ENCODE measurements at regions not wholly inside any gene's neighbourhood (a gene's known extent, or its start where the extent isn't known, plus 50 kb on each side); places are given as distances from the start of the nearest gene placed in this dataset.

DNA sequence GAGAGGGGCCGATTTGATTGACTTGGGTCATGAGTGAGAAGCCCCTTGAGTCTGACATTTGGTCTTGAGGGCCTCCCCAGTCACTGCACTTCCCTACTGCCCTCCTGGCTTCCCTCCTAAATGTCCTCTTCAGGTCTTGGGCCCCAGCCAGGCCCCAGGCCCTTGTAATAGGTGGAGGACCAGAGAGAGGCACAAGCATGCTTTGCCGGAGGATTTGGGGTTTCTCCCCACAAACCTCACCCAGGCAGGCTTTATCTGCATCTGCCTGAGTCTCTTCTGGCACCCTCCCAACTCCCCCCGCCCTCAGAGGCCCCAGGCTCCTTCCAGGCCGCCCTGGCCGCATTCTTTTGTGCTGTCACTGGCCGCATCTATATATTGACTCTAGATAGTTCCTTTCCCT, 270.7 kb downstream of the HAUS1 start:
- FAIRE-seq (no peak), ATAC-seq (peak; percentile 89), DNase-seq (ENCODE audit: extremely low read depth in 1 of 4, low spot score in 3 of 4) (peak; percentile 14 to 59 (median 39))
- no peak overlapping the region for H3K4me2 ChIP-seq (ENCODE audit: insufficient read depth, low read length)
- ChIA-PET CTCF (ENCODE audit: low intra/inter-chr PET ratio) (no interaction called here), POLR2A (no interaction called here)
- intact Hi-C loops (cut with micrococcal nuclease) (no loop called here), in situ Hi-C loops (cut with MboI) (no loop called here)
- H3K9ac ChIP-seq (ENCODE audit: insufficient read depth in 1 of 2, low read depth in 2 of 2, low read length in 2 of 2), result no peak overlapping the region
- H3K4me1 ChIP-seq (replicated peaks in 1 of 2; ENCODE audit: control insufficient read depth in 2 of 2, insufficient read depth in 2 of 2, low read length in 2 of 2), result no peaks in the 10 kb centered on the region; a peak in 1 of 5 replicates
- H3K27me3 ChIP-seq (ENCODE audit: control insufficient read depth in 2 of 2, insufficient read depth in 2 of 2, low read length in 2 of 2), result no peaks in the 10 kb centered on the region; a peak in 1 of 5 replicates
- no peaks in the 10 kb centered on the region for H3K9me3 ChIP-seq (replicated peaks; ENCODE audit: control insufficient read depth, insufficient read depth, low read depth, low read length)
- no peaks in the 10 kb centered on the region for H3K36me3 ChIP-seq (ENCODE audit: control insufficient read depth, insufficient read depth, low read length)
- H2AFZ ChIP-seq (ENCODE audit: low read depth, low read length), result no peak overlapping the region
- 0% methylated on average over 5 of the region's 6 CpGs for WGBS (ENCODE audit: insufficient coverage, low coverage, missing lambda C conversion rate)
- H3K4me3 ChIP-seq, result no peak overlapping the region
- H4K20me1 ChIP-seq (replicated peaks; ENCODE audit: control insufficient read depth, insufficient read depth, low read length), result no peaks in the 10 kb centered on the region; the same call in 1 of the 2 replicates
- no peak overlapping the region for H3K27ac ChIP-seq (ENCODE audit: extremely low read depth, low read depth, low read length)
- TF ChIP-seq SRSF3 (IDR thresholded peaks at IDR 0.05; ENCODE audit: insufficient read depth, low read length), result no peak
- TF ChIP-seq GATA2 (CRISPR knock-in tag; IDR thresholded peaks at IDR 0.05), result no peak
- TF ChIP-seq NFIC (IDR thresholded peaks at IDR 0.05), result peak; percentile 85
- TF ChIP-seq, protein P1, sequence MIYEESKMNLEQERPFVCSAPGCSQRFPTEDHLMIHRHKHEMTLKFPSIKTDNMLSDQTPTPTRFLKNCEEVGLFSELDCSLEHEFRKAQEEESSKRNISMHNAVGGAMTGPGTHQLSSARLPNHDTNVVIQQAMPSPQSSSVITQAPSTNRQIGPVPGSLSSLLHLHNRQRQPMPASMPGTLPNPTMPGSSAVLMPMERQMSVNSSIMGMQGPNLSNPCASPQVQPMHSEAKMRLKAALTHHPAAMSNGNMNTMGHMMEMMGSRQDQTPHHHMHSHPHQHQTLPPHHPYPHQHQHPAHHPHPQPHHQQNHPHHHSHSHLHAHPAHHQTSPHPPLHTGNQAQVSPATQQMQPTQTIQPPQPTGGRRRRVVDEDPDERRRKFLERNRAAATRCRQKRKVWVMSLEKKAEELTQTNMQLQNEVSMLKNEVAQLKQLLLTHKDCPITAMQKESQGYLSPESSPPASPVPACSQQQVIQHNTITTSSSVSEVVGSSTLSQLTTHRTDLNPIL (CRISPR knock-in tag; IDR thresholded peaks at IDR 0.05), result no peak
- TF ChIP-seq SPI1 (IDR thresholded peaks at IDR 0.05; ENCODE audit: borderline replicate concordance, low read depth, low read length), result no peak
- TF ChIP-seq, protein P2, sequence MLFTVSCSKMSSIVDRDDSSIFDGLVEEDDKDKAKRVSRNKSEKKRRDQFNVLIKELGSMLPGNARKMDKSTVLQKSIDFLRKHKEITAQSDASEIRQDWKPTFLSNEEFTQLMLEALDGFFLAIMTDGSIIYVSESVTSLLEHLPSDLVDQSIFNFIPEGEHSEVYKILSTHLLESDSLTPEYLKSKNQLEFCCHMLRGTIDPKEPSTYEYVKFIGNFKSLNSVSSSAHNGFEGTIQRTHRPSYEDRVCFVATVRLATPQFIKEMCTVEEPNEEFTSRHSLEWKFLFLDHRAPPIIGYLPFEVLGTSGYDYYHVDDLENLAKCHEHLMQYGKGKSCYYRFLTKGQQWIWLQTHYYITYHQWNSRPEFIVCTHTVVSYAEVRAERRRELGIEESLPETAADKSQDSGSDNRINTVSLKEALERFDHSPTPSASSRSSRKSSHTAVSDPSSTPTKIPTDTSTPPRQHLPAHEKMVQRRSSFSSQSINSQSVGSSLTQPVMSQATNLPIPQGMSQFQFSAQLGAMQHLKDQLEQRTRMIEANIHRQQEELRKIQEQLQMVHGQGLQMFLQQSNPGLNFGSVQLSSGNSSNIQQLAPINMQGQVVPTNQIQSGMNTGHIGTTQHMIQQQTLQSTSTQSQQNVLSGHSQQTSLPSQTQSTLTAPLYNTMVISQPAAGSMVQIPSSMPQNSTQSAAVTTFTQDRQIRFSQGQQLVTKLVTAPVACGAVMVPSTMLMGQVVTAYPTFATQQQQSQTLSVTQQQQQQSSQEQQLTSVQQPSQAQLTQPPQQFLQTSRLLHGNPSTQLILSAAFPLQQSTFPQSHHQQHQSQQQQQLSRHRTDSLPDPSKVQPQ (CRISPR knock-in tag; IDR thresholded peaks at IDR 0.05; ENCODE audit: borderline replicate concordance), result no peak
- no peak for TF ChIP-seq FOXM1 (IDR thresholded peaks at IDR 0.05; ENCODE audit: low read depth)
- TF ChIP-seq FOXM1 (CRISPR knock-in tag; IDR thresholded peaks at IDR 0.05; ENCODE audit: low read depth), result no peak
- TF ChIP-seq ZKSCAN3 (CRISPR knock-in tag; IDR thresholded peaks at IDR 0.05), result no peak
- TF ChIP-seq ZNF282 (CRISPR knock-in tag; IDR thresholded peaks at IDR 0.05), result no peak
- TF ChIP-seq, protein P3, sequence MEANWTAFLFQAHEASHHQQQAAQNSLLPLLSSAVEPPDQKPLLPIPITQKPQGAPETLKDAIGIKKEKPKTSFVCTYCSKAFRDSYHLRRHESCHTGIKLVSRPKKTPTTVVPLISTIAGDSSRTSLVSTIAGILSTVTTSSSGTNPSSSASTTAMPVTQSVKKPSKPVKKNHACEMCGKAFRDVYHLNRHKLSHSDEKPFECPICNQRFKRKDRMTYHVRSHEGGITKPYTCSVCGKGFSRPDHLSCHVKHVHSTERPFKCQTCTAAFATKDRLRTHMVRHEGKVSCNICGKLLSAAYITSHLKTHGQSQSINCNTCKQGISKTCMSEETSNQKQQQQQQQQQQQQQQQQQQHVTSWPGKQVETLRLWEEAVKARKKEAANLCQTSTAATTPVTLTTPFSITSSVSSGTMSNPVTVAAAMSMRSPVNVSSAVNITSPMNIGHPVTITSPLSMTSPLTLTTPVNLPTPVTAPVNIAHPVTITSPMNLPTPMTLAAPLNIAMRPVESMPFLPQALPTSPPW (CRISPR knock-in tag; IDR thresholded peaks at IDR 0.05), result peak; percentile 48
- no peak for TF ChIP-seq CCAR2 (IDR thresholded peaks at IDR 0.05; ENCODE audit: low read depth, low read length)
- no peak for TF ChIP-seq ZNF224 (CRISPR knock-in tag; IDR thresholded peaks at IDR 0.05)
- no peaks in the 10 kb centered on the region for H3K79me2 ChIP-seq (ENCODE audit: control insufficient read depth, insufficient read depth, low read length)
- no peaks in the 10 kb centered on the region for H3K9me1 ChIP-seq (ENCODE audit: control insufficient read depth, insufficient read depth, low read length)
- no TSS peak for BruUV-seq (replicated peaks)
